HepG2 (cell line): ENCODE measurements at regions not wholly inside any gene's neighbourhood (a gene's known extent, or its start where the extent isn't known, plus 50 kb on each side); places are given as distances from the start of the nearest gene placed in this dataset.

Source experiments
- ATAC-seq: fragments of 200-7000 bp; cut with Tn5 transposase; 3 replicates; pipeline ENCODE4 v1.9.1; 2020; ENCODE audit warnings: mild to moderate bottlenecking, moderate library complexity
- BruUV-seq: library from RNA; stranded (reverse); fragments of 400-500 nt; replicated peaks from 2 replicates; lab custom pipeline; 2021; lab: Mats Ljungman, UMichigan
- CTCF ChIA-PET: fragments of 300-600 bp; formaldehyde crosslinking; extraction: SDS; loops from one replicate; lab custom pipeline; 2021; ENCODE audit warnings: low total read pairs, inconsistent platforms, low intra/inter-chr PET ratio; lab: Yijun Ruan, JAX
- POLR2A ChIA-PET: fragments of 350-600 bp; sonication (Branson Sonifier 250); formaldehyde crosslinking; loops from one replicate; lab custom pipeline; 2020; ENCODE audit warnings: antibody characterized with exemption, inconsistent platforms; lab: Yijun Ruan, JAX
- DNase-seq: peaks from one replicate; pipeline ENCODE4 v3.0.0-alpha.2; 2015; ENCODE audit warnings: low spot score
- FAIRE-seq: peaks from 3 replicates; lab custom pipeline; 2011; peaks lifted over from hg19 to GRCh38; lab: Jason Lieb, UNC
- H2AFZ ChIP-seq: one replicate; pipeline ENCODE4 v1.6.1; 2011; ENCODE audit warnings: low read length, inconsistent platforms
- H3K27ac ChIP-seq: fragments of 300-600 bp; 3 replicates; pipeline ENCODE4 v1.8.0; 2011; ENCODE audit warnings: mixed run types, mild to moderate bottlenecking, mixed read lengths, low read length, inconsistent platforms; ENCODE audit not compliant: insufficient read depth; ENCODE audit errors: extremely low read length
- H3K27me3 ChIP-seq, 2 experiments: fragments of 200-600 bp in 1 of 2; 2 replicates in 1 of 2; 3 replicates in 1 of 2; pipeline versions ENCODE4 v1.6.0 to v1.8.0; 2011; ENCODE audit warnings: low read length in 2 of 2, mild to moderate bottlenecking in 2 of 2, moderate library complexity in 2 of 2, inconsistent platforms in 1 of 2; ENCODE audit not compliant: insufficient read depth in 2 of 2, control insufficient read depth in 1 of 2
- H3K36me3 ChIP-seq, 2 experiments: fragments of 200-600 bp in 1 of 2; replicated peaks in 1 of 2; 2 replicates in 1 of 2; 3 replicates in 1 of 2; pipeline versions ENCODE4 v1.5.1 to v1.8.0; 2011; ENCODE audit warnings: low read length in 2 of 2, inconsistent platforms in 1 of 2; ENCODE audit not compliant: insufficient read depth in 2 of 2, control insufficient read depth in 1 of 2
- H3K4me1 ChIP-seq: 2 replicates; pipeline ENCODE4 v1.5.1; 2012; ENCODE audit warnings: low read length, inconsistent platforms; ENCODE audit not compliant: insufficient read depth
- H3K4me2 ChIP-seq: 2 replicates; pipeline ENCODE4 v1.6.0; 2011; ENCODE audit warnings: low read depth, low read length, inconsistent platforms
- H3K4me3 ChIP-seq, 3 experiments: fragments of 200-600 bp in 1 of 3; sonication (generic), shearing (Covaris generic) in 1 of 3; replicated peaks in 1 of 3; 2 replicates each; pipeline ENCODE4 v1.5.1; 2011 to 2016; ENCODE audit warnings: low read length in 3 of 3, inconsistent platforms in 2 of 3, low read depth in 2 of 3, mild to moderate bottlenecking in 2 of 3, control low read depth in 1 of 3, mixed read lengths in 1 of 3; ENCODE audit not compliant: insufficient read depth in 1 of 3
- H3K79me2 ChIP-seq: one replicate; pipeline ENCODE4 v1.6.1; 2011; ENCODE audit warnings: low read length, inconsistent platforms; ENCODE audit not compliant: insufficient read depth
- H3K9ac ChIP-seq: 2 replicates; pipeline ENCODE4 v1.6.0; 2011; ENCODE audit warnings: mild to moderate bottlenecking, low read depth, low read length, inconsistent platforms; ENCODE audit not compliant: insufficient read depth
- H3K9me3 ChIP-seq: 2 replicates; pipeline ENCODE4 v1.5.1; 2012; ENCODE audit warnings: mild to moderate bottlenecking, low read length
- H4K20me1 ChIP-seq: 2 replicates; pipeline ENCODE4 v1.6.0; 2011; ENCODE audit warnings: inconsistent platforms, mild to moderate bottlenecking, low read length, moderate library complexity; ENCODE audit not compliant: insufficient read depth
- EHMT2 ChIP-seq: fragments of 200-600 bp; sonication (generic); IDR thresholded peaks from 2 replicates; pipeline ENCODE4 v1.7.0; 2017; ENCODE audit warnings: antibody characterized with exemption, low read depth, low read length, borderline replicate concordance
- GABPA ChIP-seq, 2 experiments: IDR thresholded peaks; 2 replicates each; pipeline ENCODE4 v1.6.1; 2011 to 2016; ENCODE audit warnings: low read depth in 2 of 2, low read length in 1 of 2, missing biosample characterization in 1 of 2, missing genetic modification characterization in 1 of 2
- HDAC2 ChIP-seq: sonication (generic); formaldehyde crosslinking; IDR thresholded peaks from 2 replicates; pipeline ENCODE4 v1.4.0; 2020; ENCODE audit warnings: missing genetic modification reagents
- HHEX ChIP-seq: IDR thresholded peaks from 2 replicates; pipeline ENCODE4 v1.6.1; 2016; ENCODE audit warnings: control low read depth
- JUNB ChIP-seq: sonication (generic); formaldehyde crosslinking; IDR thresholded peaks from 2 replicates; pipeline ENCODE4 v1.8.0; 2022; ENCODE audit warnings: missing genetic modification reagents, mild to moderate bottlenecking, borderline replicate concordance
- NFRKB ChIP-seq: fragments of 450-650 bp; IDR thresholded peaks from 2 replicates; pipeline ENCODE4 v1.6.1; 2017
- NFYB ChIP-seq: sonication (generic); formaldehyde crosslinking; IDR thresholded peaks from 2 replicates; pipeline ENCODE4 v1.4.0; 2020; ENCODE audit warnings: missing genetic modification reagents
- ONECUT2 ChIP-seq: sonication (generic); formaldehyde crosslinking; IDR thresholded peaks from 2 replicates; pipeline ENCODE4 v1.4.0; 2020; ENCODE audit warnings: missing genetic modification reagents
- TMF1 ChIP-seq: sonication (generic); formaldehyde crosslinking; IDR thresholded peaks from 2 replicates; pipeline ENCODE4 v1.8.1; 2022; ENCODE audit warnings: low read depth, missing genetic modification reagents
- YEATS4 ChIP-seq: sonication (generic); formaldehyde crosslinking; IDR thresholded peaks from 2 replicates; pipeline ENCODE4 v1.4.0; 2020; ENCODE audit warnings: missing genetic modification reagents, borderline replicate concordance
- ZNF333 ChIP-seq: sonication (generic); formaldehyde crosslinking; IDR thresholded peaks from 2 replicates; pipeline ENCODE4 v1.4.0; 2020; ENCODE audit warnings: mild to moderate bottlenecking, missing genetic modification reagents, borderline replicate concordance
- ZNF83 ChIP-seq: sonication (generic); formaldehyde crosslinking; IDR thresholded peaks from 2 replicates; pipeline ENCODE4 v1.4.0; 2020; ENCODE audit warnings: missing genetic modification reagents, mild to moderate bottlenecking, borderline replicate concordance
- WGBS: methylation state at CpG from one replicate; pipeline ENCODE4 v1.1.6; 2017; ENCODE audit warnings: low lambda C conversion rate; 5-methylcytosine and 5-hydroxymethylcytosine counted together
- in situ Hi-C: cut with HindIII; loops from 2 replicates; pipeline ENCODE4 v1.10.0; 2017; ENCODE audit warnings: low pct_unique_long_range_greater_than_20kb; ENCODE audit not compliant: extremely low pct_ligation_motif_present
- intact Hi-C: fragments of 100-400 bp; cut with micrococcal nuclease; formaldehyde crosslinking; loops from one replicate; pipeline ENCODE4 v1.10.0; 2022; ENCODE audit not compliant: unreplicated experiment
- TF ChIP-seq, protein P1 (sequence below): sonication (generic); formaldehyde crosslinking; conservative IDR thresholded peaks from 2 replicates; pipeline ENCODE4 v1.5.0; 2020; ENCODE audit warnings: missing genetic modification reagents
- TF ChIP-seq, protein P2 (sequence below): IDR thresholded peaks from 2 replicates; pipeline ENCODE4 v1.6.1; 2012; ENCODE audit warnings: low read length, improper control_type of control experiment

DNA sequence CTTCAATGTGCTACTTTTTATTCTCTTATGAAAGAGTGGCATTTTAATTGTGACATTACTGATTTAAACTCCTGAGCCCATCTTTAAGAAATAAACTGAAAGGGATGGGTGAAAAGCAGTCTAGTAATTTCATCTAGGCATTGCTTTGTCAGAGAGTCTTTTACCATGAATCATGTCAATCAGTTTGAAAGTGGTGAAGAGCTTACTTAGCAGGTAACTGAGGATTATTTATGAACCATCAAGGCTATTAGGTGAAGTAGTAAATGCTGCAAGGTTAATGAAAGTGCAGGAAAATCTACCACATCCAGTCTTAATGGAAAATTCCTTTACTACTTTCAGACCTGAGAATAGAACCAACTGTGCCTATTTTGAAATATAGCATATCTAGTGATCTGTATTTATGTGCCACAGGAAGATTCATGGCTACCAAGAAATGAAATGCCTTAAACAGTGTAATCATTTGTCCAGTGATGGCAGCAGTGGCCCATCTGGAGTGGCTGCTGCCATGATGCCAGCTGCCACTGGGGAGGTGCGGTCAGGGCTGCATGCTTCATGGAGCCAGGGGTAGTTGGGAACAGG is 368.9 kb downstream of the SLITRK6 start:
- no TSS peak for BruUV-seq
- Histone ChIP-seq H3K36me3 (no peaks in the 10 kb centered on the region), H3K27me3 (no peaks in the 10 kb centered on the region), H3K4me1 (no peaks in the 10 kb centered on the region), H3K4me2 (no peak overlapping the region), H3K79me2 (no peaks in the 10 kb centered on the region), H3K27ac (no peak overlapping the region), H4K20me1 (no peaks in the 10 kb centered on the region), H3K9ac (no peak overlapping the region), H3K9me3 (no peaks in the 10 kb centered on the region), H2AFZ (no peak overlapping the region), H3K4me3 (no peak overlapping the region)
- DNase-seq (no peak), FAIRE-seq (no peak), ATAC-seq (no peak)
- in situ Hi-C loops: no loop called here
- WGBS: 60% methylated on average over 1 of the region's 1 CpG
- ChIA-PET POLR2A (no interaction called here), CTCF (no interaction called here)
- TF ChIP-seq ZNF83 (no peak), GABPA (IDR thresholded peaks at IDR 0.05; ENCODE audit: low read depth, low read length) (no peak), GABPA (CRISPR knock-in tag; IDR thresholded peaks at IDR 0.05; ENCODE audit: low read depth) (no peak), NFRKB (no peak), EHMT2 (no peak), YEATS4 (CRISPR knock-in tag) (no peak), NFYB (no peak), HDAC2 (CRISPR knock-in tag) (no peak)
- TF ChIP-seq, protein P1, sequence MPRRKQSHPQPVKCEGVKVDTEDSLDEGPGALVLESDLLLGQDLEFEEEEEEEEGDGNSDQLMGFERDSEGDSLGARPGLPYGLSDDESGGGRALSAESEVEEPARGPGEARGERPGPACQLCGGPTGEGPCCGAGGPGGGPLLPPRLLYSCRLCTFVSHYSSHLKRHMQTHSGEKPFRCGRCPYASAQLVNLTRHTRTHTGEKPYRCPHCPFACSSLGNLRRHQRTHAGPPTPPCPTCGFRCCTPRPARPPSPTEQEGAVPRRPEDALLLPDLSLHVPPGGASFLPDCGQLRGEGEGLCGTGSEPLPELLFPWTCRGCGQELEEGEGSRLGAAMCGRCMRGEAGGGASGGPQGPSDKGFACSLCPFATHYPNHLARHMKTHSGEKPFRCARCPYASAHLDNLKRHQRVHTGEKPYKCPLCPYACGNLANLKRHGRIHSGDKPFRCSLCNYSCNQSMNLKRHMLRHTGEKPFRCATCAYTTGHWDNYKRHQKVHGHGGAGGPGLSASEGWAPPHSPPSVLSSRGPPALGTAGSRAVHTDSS (CRISPR knock-in tag): no peak
- intact Hi-C loops: no loop called here

DNA sequence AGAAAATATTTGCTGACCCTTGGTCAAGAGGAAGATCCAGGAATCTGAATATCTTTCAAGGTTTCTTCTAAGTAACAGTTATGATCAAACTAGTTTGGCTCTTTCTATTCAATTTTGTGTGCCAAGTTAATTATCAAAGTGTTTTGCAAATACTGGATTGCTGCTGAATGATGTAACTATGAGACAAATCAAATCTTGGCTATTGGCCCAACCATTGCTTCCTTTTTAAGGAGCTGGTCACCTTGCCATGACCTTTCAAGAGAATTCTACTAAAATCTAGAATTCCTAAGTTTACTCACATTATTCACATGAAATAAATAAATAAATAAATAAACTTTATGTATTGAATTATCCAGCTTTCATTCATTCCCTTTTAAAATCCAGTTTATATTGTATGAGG is 371.8 kb downstream of the SLITRK6 start:
- ChIA-PET CTCF (no interaction called here), POLR2A (no interaction called here)
- H4K20me1 ChIP-seq: no peaks in the 10 kb centered on the region
- ATAC-seq (no peak), FAIRE-seq (no peak), DNase-seq (no peak)
- BruUV-seq: no TSS peak
- no peaks in the 10 kb centered on the region for H3K36me3 ChIP-seq
- TF ChIP-seq, protein P2, sequence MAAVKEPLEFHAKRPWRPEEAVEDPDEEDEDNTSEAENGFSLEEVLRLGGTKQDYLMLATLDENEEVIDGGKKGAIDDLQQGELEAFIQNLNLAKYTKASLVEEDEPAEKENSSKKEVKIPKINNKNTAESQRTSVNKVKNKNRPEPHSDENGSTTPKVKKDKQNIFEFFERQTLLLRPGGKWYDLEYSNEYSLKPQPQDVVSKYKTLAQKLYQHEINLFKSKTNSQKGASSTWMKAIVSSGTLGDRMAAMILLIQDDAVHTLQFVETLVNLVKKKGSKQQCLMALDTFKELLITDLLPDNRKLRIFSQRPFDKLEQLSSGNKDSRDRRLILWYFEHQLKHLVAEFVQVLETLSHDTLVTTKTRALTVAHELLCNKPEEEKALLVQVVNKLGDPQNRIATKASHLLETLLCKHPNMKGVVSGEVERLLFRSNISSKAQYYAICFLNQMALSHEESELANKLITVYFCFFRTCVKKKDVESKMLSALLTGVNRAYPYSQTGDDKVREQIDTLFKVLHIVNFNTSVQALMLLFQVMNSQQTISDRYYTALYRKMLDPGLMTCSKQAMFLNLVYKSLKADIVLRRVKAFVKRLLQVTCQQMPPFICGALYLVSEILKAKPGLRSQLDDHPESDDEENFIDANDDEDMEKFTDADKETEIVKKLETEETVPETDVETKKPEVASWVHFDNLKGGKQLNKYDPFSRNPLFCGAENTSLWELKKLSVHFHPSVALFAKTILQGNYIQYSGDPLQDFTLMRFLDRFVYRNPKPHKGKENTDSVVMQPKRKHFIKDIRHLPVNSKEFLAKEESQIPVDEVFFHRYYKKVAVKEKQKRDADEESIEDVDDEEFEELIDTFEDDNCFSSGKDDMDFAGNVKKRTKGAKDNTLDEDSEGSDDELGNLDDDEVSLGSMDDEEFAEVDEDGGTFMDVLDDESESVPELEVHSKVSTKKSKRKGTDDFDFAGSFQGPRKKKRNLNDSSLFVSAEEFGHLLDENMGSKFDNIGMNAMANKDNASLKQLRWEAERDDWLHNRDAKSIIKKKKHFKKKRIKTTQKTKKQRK: no peak
- TF ChIP-seq ONECUT2 (no peak), ZNF333 (no peak), JUNB (no peak), TMF1 (CRISPR knock-in tag) (no peak), HHEX (CRISPR knock-in tag) (no peak)
- intact Hi-C loops (no loop called here), in situ Hi-C loops (no loop called here)
- H3K27ac ChIP-seq: no peak overlapping the region
- no peaks in the 10 kb centered on the region for H3K27me3 ChIP-seq
- H3K4me3 ChIP-seq: no peak overlapping the region
- H2AFZ ChIP-seq: no peak overlapping the region
- H3K79me2 ChIP-seq: no peaks in the 10 kb centered on the region
- H3K4me2 ChIP-seq: no peak overlapping the region
- H3K4me1 ChIP-seq: no peaks in the 10 kb centered on the region
- no peak overlapping the region for H3K9ac ChIP-seq
- no peaks in the 10 kb centered on the region for H3K9me3 ChIP-seq
